Karpas-422 (cell line): ENCODE measurements at regions not wholly inside any gene's neighbourhood (a gene's known extent, or its start where the extent isn't known, plus 50 kb on each side); places are given as distances from the start of the nearest gene placed in this dataset.

Experiments
- DNase-seq: peaks from one replicate; pipeline ENCODE4 v3.0.0-alpha.2; 2015
- H2AFZ ChIP-seq: fragments of 200-600 bp; sonication (generic); 2 replicates; pipeline ENCODE4 v1.6.1; 2014; ENCODE audit warnings: antibody characterized with exemption, low read length, mixed read lengths
- H3K27ac ChIP-seq: fragments of 200-600 bp; sonication (generic); 2 replicates; pipeline ENCODE4 v1.5.1; 2014; ENCODE audit warnings: mild to moderate bottlenecking, low read length, moderate library complexity
- H3K27me3 ChIP-seq: fragments of 200-600 bp; sonication (generic); 2 replicates; pipeline ENCODE4 v1.6.1; 2014; ENCODE audit warnings: low read length, mixed read lengths
- H3K36me3 ChIP-seq: fragments of 200-600 bp; sonication (generic); 2 replicates; pipeline ENCODE4 v1.6.1; 2014; ENCODE audit warnings: low read length, mixed read lengths; ENCODE audit not compliant: insufficient read depth
- H3K4me1 ChIP-seq: fragments of 200-600 bp; sonication (generic); 2 replicates; pipeline ENCODE4 v1.6.1; 2014; ENCODE audit warnings: mild to moderate bottlenecking, low read length, mixed read lengths
- H3K4me2 ChIP-seq: fragments of 200-600 bp; sonication (generic); 2 replicates; pipeline ENCODE4 v1.6.1; 2014; ENCODE audit warnings: low read length, low read depth, mild to moderate bottlenecking; ENCODE audit not compliant: poor library complexity, severe bottlenecking
- H3K4me3 ChIP-seq: fragments of 200-600 bp; sonication (generic); 2 replicates; pipeline ENCODE4 v1.5.1; 2014; ENCODE audit warnings: mild to moderate bottlenecking, antibody characterized with exemption, low read length, mixed read lengths
- H3K79me2 ChIP-seq: fragments of 200-600 bp; sonication (generic); 2 replicates; pipeline ENCODE4 v1.6.1; 2014; ENCODE audit warnings: mild to moderate bottlenecking, low read length, mixed read lengths
- H3K9ac ChIP-seq: fragments of 200-600 bp; sonication (generic); 2 replicates; pipeline ENCODE4 v1.6.0; 2014; ENCODE audit warnings: low read length
- H3K9me2 ChIP-seq: fragments of 200-600 bp; sonication (generic), shearing (Covaris generic); replicated peaks from 2 replicates; pipeline ENCODE4 v1.6.0; 2014; ENCODE audit warnings: mild to moderate bottlenecking, low read length, moderate library complexity; ENCODE audit not compliant: insufficient read depth
- H3K9me3 ChIP-seq: fragments of 300-700, 200-600 bp; sonication (generic); 2 replicates; pipeline ENCODE4 v1.6.1; 2014; ENCODE audit warnings: low read length, mixed read lengths
- H4K20me1 ChIP-seq: fragments of 200-600 bp; sonication (generic); 2 replicates; pipeline ENCODE4 v1.6.1; 2014; ENCODE audit warnings: mild to moderate bottlenecking, antibody characterized with exemption, low read length, low read depth; ENCODE audit not compliant: insufficient read depth

- Histone ChIP-seq H3K27me3 (no peaks in the 10 kb centered on the region), H3K9me3 (peaks cover 46% of the 10 kb centered on the region), H3K79me2 (no peaks in the 10 kb centered on the region)
These were observed 121.2 kb downstream of the TUBA3C start for GRCh38 chr13:19060311-19061002.

GRCh38 chr13:19059016-19059780 is 122.4 kb downstream of the TUBA3C start:
- peaks cover 41% of the 10 kb centered on the region for H3K9me3 ChIP-seq
- H3K4me1 ChIP-seq, result no peaks in the 10 kb centered on the region
- H3K36me3 ChIP-seq, result no peaks in the 10 kb centered on the region
- H3K9ac ChIP-seq, result no peak overlapping the region
- H3K4me3 ChIP-seq, result no peak overlapping the region
- no peaks in the 10 kb centered on the region for H3K9me2 ChIP-seq
- H3K4me2 ChIP-seq, result no peak overlapping the region
- no peak for DNase-seq
- no peaks in the 10 kb centered on the region for H3K27me3 ChIP-seq
- H4K20me1 ChIP-seq, result no peaks in the 10 kb centered on the region
- H3K27ac ChIP-seq, result no peak overlapping the region
- no peaks in the 10 kb centered on the region for H3K79me2 ChIP-seq
- H2AFZ ChIP-seq, result no peak overlapping the region

More at GRCh38 chr13:19060311-19061002, 121.2 kb downstream of the TUBA3C start:
- no peak overlapping the region for H3K9ac ChIP-seq
- no peak for DNase-seq
- H3K4me3 ChIP-seq, result no peak overlapping the region
- no peaks in the 10 kb centered on the region for H3K36me3 ChIP-seq
- H3K4me2 ChIP-seq, result no peak overlapping the region
- no peak overlapping the region for H3K27ac ChIP-seq
- H2AFZ ChIP-seq, result no peak overlapping the region
- no peaks in the 10 kb centered on the region for H3K4me1 ChIP-seq
- no peaks in the 10 kb centered on the region for H4K20me1 ChIP-seq
- no peaks in the 10 kb centered on the region for H3K9me2 ChIP-seq

- H3K4me3 ChIP-seq, result no peak overlapping the region
- no peak overlapping the region for H3K27ac ChIP-seq
- H3K4me1 ChIP-seq, result no peaks in the 10 kb centered on the region
- H2AFZ ChIP-seq, result no peak overlapping the region
- H3K36me3 ChIP-seq, result no peaks in the 10 kb centered on the region
- H3K27me3 ChIP-seq, result no peaks in the 10 kb centered on the region
- no peaks in the 10 kb centered on the region for H3K9me2 ChIP-seq
- no peak overlapping the region for H3K4me2 ChIP-seq
- H3K9ac ChIP-seq, result no peak overlapping the region
- no peak for DNase-seq
- H3K9me3 ChIP-seq, result peaks cover 38% of the 10 kb centered on the region
- H4K20me1 ChIP-seq, result no peaks in the 10 kb centered on the region
- H3K79me2 ChIP-seq, result no peaks in the 10 kb centered on the region
These were observed 123.1 kb downstream of the TUBA3C start for GRCh38 chr13:19058566-19058965.

GRCh38 chr13:19057588-19058340 is 123.9 kb downstream of the TUBA3C start:
- H3K9me2 ChIP-seq, result no peaks in the 10 kb centered on the region
- no peak for DNase-seq
- H2AFZ ChIP-seq, result no peak overlapping the region
- no peak overlapping the region for H3K27ac ChIP-seq
- H3K4me1 ChIP-seq, result no peaks in the 10 kb centered on the region
- no peak overlapping the region for H3K9ac ChIP-seq
- H3K4me2 ChIP-seq, result no peak overlapping the region
- H3K36me3 ChIP-seq, result no peaks in the 10 kb centered on the region
- no peaks in the 10 kb centered on the region for H4K20me1 ChIP-seq
- no peak overlapping the region for H3K4me3 ChIP-seq
- H3K27me3 ChIP-seq, result no peaks in the 10 kb centered on the region
- H3K79me2 ChIP-seq, result no peaks in the 10 kb centered on the region
- H3K9me3 ChIP-seq, result peaks cover 36% of the 10 kb centered on the region

- peaks cover 37% of the 10 kb centered on the region for H3K9me3 ChIP-seq
- no peak overlapping the region for H3K27ac ChIP-seq
- no peak for DNase-seq
- no peaks in the 10 kb centered on the region for H3K79me2 ChIP-seq
- no peaks in the 10 kb centered on the region for H3K36me3 ChIP-seq
- H3K27me3 ChIP-seq, result no peaks in the 10 kb centered on the region
- no peak overlapping the region for H3K4me2 ChIP-seq
- H3K9ac ChIP-seq, result no peak overlapping the region
- H3K4me1 ChIP-seq, result no peaks in the 10 kb centered on the region
- no peaks in the 10 kb centered on the region for H3K9me2 ChIP-seq
- no peak overlapping the region for H2AFZ ChIP-seq
- no peak overlapping the region for H3K4me3 ChIP-seq
- no peaks in the 10 kb centered on the region for H4K20me1 ChIP-seq
These were observed 124.6 kb downstream of the TUBA3C start for GRCh38 chr13:19056984-19057490.

- H3K9me3 ChIP-seq, result peaks cover 37% of the 10 kb centered on the region
These were observed 125.2 kb downstream of the TUBA3C start for GRCh38 chr13:19056355-19056880.

GRCh38 chr13:19055611-19056010 is 126.0 kb downstream of the TUBA3C start:
- Histone ChIP-seq H2AFZ (no peak overlapping the region), H4K20me1 (no peaks in the 10 kb centered on the region), H3K9ac (no peak overlapping the region), H3K4me2 (no peak overlapping the region), H3K4me1 (no peaks in the 10 kb centered on the region), H3K9me2 (no peaks in the 10 kb centered on the region), H3K27ac (no peak overlapping the region), H3K79me2 (no peaks in the 10 kb centered on the region), H3K27me3 (no peaks in the 10 kb centered on the region), H3K36me3 (no peaks in the 10 kb centered on the region), H3K4me3 (no peak overlapping the region), H3K9me3 (peaks cover 38% of the 10 kb centered on the region)
- no peak for DNase-seq

More at GRCh38 chr13:19056355-19056880, 125.2 kb downstream of the TUBA3C start:
- no peak overlapping the region for H3K9ac ChIP-seq
- no peak overlapping the region for H3K27ac ChIP-seq
- H4K20me1 ChIP-seq, result no peaks in the 10 kb centered on the region
- DNase-seq, result no peak
- no peaks in the 10 kb centered on the region for H3K9me2 ChIP-seq
- H2AFZ ChIP-seq, result no peak overlapping the region
- H3K79me2 ChIP-seq, result no peaks in the 10 kb centered on the region
- no peaks in the 10 kb centered on the region for H3K4me1 ChIP-seq
- H3K27me3 ChIP-seq, result no peaks in the 10 kb centered on the region
- no peaks in the 10 kb centered on the region for H3K36me3 ChIP-seq
- H3K4me2 ChIP-seq, result no peak overlapping the region
- no peak overlapping the region for H3K4me3 ChIP-seq

GRCh38 chr13:19053561-19053960 is 128.1 kb downstream of the TUBA3C start:
- Histone ChIP-seq H3K4me3 (no peak overlapping the region), H3K9me2 (no peaks in the 10 kb centered on the region), H3K9me3 (peaks cover 31% of the 10 kb centered on the region)

More at GRCh38 chr13:19053561-19053960, 128.1 kb downstream of the TUBA3C start:
- H2AFZ ChIP-seq, result no peak overlapping the region
- no peaks in the 10 kb centered on the region for H3K36me3 ChIP-seq
- no peak overlapping the region for H3K9ac ChIP-seq
- no peaks in the 10 kb centered on the region for H4K20me1 ChIP-seq
- H3K4me1 ChIP-seq, result no peaks in the 10 kb centered on the region
- no peak overlapping the region for H3K4me2 ChIP-seq
- DNase-seq, result no peak
- H3K27me3 ChIP-seq, result no peaks in the 10 kb centered on the region
- no peaks in the 10 kb centered on the region for H3K79me2 ChIP-seq
- H3K27ac ChIP-seq, result no peak overlapping the region
